ENCODE measurements at regions not wholly inside any gene's neighbourhood (a gene's known extent, or its start where the extent isn't known, plus 50 kb on each side); places are given as distances from the start of the nearest gene placed in this dataset.

GRCh38 chr1:201708085-201708512, 120.9 kb upstream of the IPO9 start:
- Histone ChIP-seq H3K9ac (ENCODE audit: low read depth in 1 of 2, low read length in 2 of 2) (no peak overlapping the region), H3K36me3 (ENCODE audit: control insufficient read depth in 4 of 4, insufficient read depth in 3 of 4, low read depth in 1 of 4, low read length in 3 of 4) (no peaks in the 10 kb centered on the region), H3K4me3 (ENCODE audit: low read depth in 1 of 3, low read length in 3 of 3) (no peak overlapping the region), H3K27ac (ENCODE audit: low read depth in 1 of 2, low read length in 2 of 2) (no peak overlapping the region), H3K27me3 (ENCODE audit: control insufficient read depth in 4 of 4, insufficient read depth in 4 of 4, low read length in 3 of 4) (no peaks in the 10 kb centered on the region), H3K4me1 (ENCODE audit: control insufficient read depth in 4 of 4, insufficient read depth in 4 of 4, low read length in 3 of 4) (peaks cover 0 to 4% (median 2%) of the 10 kb centered on the region in 4 donors), H3K9me3 (ENCODE audit: control insufficient read depth in 4 of 4, low read length in 3 of 4) (no peaks in the 10 kb centered on the region)
- TF ChIP-seq FOXA2 (IDR thresholded peaks at IDR 0.05), result no peak
- no peak for TF ChIP-seq SP1 (IDR thresholded peaks at IDR 0.05)
- no peak for TF ChIP-seq HNF4A (conservative IDR thresholded peaks at IDR 0.05)
- TF ChIP-seq ZBTB33 (IDR thresholded peaks at IDR 0.05), result no peak
- TF ChIP-seq ATF3 (IDR thresholded peaks at IDR 0.05), result no peak
- TF ChIP-seq MAX (IDR thresholded peaks at IDR 0.05), result no peak
- no peak for TF ChIP-seq REST (IDR thresholded peaks at IDR 0.05)
- no peak for TF ChIP-seq RXRA (IDR thresholded peaks at IDR 0.05)
- TF ChIP-seq GABPA (IDR thresholded peaks at IDR 0.05 in 1 of 2, conservative IDR thresholded peaks at IDR 0.05 in 1 of 2), result no peak
- TF ChIP-seq JUND (IDR thresholded peaks at IDR 0.05), result no peak
- 73% methylated on average over 4 of the region's 4 CpGs for WGBS
- DNase-seq (ENCODE audit: low spot score), result no peak

- no peak overlapping the region for H3K27ac ChIP-seq (ENCODE audit: low read depth in 1 of 2, low read length in 2 of 2)
- peaks cover 0 to 7% (median 2%) of the 10 kb centered on the region in 4 donors for H3K4me1 ChIP-seq (ENCODE audit: control insufficient read depth in 4 of 4, insufficient read depth in 4 of 4, low read length in 3 of 4)
- TF ChIP-seq YY1 (IDR thresholded peaks at IDR 0.05), result no peak
- TF ChIP-seq ATF3 (IDR thresholded peaks at IDR 0.05), result no peak
- no peak for TF ChIP-seq GABPA (IDR thresholded peaks at IDR 0.05 in 1 of 2, conservative IDR thresholded peaks at IDR 0.05 in 1 of 2)
- TF ChIP-seq NR2F2 (IDR thresholded peaks at IDR 0.05), result no peak
- TF ChIP-seq FOXA2 (IDR thresholded peaks at IDR 0.05), result no peak
- no peaks in the 10 kb centered on the region for H3K36me3 ChIP-seq (ENCODE audit: control insufficient read depth in 4 of 4, insufficient read depth in 3 of 4, low read depth in 1 of 4, low read length in 3 of 4)
- DNase-seq (ENCODE audit: low spot score), result no peak
- WGBS, result 86% methylated on average over 5 of the region's 5 CpGs
- H3K27me3 ChIP-seq (ENCODE audit: control insufficient read depth in 4 of 4, insufficient read depth in 4 of 4, low read length in 3 of 4), result no peaks in the 10 kb centered on the region
- H3K9ac ChIP-seq (ENCODE audit: low read depth in 1 of 2, low read length in 2 of 2), result no peak overlapping the region
- H3K9me3 ChIP-seq (ENCODE audit: control insufficient read depth in 4 of 4, low read length in 3 of 4), result no peaks in the 10 kb centered on the region
- no peak overlapping the region for H3K4me3 ChIP-seq (ENCODE audit: low read depth in 1 of 3, low read length in 3 of 3)
Measured at GRCh38 chr1:201708691-201709090, 120.3 kb upstream of the IPO9 start.

Measured in liver (tissue), 7 donors.